ENCODE measurements at regions not wholly inside any gene's neighbourhood (a gene's known extent, or its start where the extent isn't known, plus 50 kb on each side); places are given as distances from the start of the nearest gene placed in this dataset.
"Not testable (repeated sequence)": the region's sequence is repeated elsewhere in the genome, so short reads cannot be mapped to it uniquely, and the experiment has no call there.

DNA sequence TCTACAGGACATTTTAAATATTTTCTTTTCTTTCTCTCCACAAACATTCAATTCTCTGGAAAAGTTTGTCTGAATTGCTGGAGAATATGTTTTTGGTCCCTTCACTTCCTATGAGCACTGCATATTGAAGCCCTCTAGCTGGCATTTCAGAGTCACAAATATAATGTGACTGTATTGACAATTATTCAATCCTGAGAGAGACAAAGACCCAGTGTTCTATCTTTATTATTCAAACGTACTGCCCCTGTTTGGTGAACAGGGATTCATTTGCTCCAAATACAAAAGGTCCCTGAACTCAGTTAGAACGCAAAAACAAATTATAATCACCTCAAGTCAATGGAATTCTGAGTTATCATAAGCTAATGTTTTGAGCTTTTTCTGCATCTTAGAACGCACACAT lies 173.1 kb upstream of the CDIN1 start:
- DNase-seq: no peak

DNA sequence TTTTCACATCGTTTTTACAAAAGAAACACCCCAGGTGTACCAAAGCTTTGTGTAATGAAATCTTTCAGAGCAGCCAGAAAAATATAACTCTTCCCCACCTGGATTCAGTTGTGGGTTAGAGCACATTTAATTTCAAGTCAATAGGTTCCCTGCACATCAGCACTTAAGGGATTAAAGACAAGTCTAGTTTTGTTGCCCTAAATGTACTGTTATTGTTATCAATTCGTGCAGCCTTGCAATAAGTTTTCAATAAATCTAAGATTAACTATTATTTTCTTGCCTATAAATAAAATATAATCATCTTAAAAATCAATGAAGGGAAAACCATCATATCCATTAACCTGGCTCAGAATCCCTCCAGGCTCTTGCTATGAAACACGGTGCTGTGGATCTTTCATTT lies 172.5 kb upstream of the CDIN1 start:
- DNase-seq: no peak

DNA sequence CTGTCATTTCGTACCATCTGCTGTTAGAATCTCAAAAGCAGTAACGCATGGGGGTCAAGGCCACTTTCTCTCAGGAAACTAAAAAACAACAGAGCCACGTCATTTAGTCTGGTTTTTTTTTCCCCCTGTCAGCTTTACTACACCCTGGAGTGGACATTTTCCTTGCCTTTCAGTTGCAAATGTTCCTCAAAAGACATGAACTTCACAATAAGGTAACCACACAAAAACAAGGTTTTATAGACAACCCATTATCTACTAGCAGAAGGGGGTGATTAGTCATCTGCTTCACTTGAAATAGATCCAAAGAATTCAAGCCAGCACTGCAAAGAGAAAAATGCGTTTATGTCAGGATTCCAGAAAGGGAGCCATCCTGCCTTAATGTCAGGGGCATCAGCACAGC lies 171.8 kb upstream of the CDIN1 start:
- no peak for DNase-seq

DNA sequence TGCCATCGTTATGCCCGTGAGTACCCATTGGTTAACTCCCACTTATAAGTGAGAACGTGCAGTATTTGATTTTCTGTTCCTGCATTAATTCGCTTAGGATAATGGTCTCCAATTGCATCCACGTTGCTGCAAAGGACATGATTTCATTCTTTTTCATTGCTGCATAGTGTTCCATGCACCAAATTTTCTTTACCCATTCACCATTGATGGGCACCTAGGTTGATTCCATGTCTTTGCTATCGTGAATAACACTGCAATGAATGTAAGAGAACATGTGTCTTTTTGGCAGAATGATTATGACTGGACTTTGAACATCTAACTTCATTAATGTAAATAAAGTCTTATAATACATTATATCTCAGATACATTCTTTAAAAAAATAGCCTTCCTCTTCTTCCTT lies 169.6 kb upstream of the CDIN1 start:
- no peak for DNase-seq

DNA sequence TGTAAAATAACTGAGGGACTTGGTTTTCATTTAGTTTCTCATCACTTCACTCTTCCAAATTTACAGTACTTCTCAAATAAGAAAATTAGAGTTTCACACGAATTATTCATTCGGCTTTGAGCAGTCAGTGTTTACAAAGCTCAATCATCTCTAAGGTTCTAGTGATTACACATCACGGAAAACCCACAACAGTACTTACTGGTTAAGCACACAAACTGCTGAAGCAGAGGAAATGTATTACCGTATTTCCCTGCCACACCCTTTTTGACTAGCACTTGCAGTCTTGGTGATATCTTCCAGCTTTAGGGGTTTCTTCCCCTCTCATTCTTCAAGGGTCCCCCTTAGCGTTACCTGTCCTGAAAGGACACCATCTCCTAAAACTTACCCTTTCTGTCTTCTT lies 164.8 kb upstream of the CDIN1 start:
- DNase-seq: no peak

DNA sequence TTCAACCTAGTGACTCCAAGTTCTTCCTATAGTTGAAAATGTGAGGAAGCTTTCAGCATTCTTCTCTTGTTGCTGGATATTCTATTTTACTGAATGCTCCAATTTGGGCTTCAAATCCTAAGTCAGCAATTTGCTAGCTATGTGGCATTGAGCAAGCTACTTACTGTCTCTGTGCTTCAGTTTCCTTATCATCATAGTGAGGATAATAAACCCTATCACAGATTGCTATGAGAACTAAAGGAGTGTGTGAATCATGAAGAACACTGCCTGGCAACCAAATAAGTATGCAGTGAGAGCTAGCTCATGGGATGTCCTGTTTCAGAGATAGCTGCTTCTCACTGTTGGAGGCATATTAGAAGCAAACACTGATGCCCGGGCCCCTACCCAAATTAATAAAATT lies 163.8 kb upstream of the CDIN1 start:
- no peak for DNase-seq

DNA sequence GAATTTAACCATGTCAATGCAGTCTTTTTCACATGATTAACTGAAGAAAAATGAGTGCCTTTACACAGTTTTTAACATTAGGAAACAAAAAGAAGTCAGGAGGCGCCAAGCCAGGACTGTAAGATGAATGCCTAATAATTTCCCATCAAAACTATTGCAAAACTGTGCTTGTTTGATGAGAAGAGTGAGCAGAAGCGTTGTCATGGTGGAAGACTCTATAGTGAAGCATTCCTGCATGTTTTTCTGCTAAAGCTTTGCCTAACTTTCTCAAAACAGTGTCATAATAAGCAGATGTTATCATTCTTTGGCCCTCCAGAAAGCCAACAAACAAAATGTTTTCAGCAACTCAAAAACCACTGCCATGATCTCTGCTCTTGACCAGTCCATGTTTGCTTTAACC lies 156.8 kb upstream of the CDIN1 start:
- no peak for DNase-seq

DNA sequence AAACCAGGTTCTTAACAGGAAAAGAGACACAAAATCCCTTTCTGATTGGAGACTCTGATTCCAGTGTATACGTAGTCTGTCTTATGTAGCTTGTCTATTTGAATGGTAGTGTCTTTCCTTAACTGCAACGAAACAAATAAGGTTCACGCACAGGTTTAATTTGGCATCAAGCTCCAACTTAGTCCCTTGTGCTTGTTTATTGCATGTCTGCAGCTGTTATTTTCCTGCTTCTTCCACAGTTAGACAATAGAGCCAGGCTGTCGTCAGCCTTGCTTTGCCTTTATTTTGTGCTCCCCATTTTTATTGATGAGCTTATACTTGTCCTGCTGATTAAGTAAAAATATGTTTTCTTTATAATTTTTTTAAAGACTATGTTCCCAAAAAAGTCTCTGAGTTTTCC lies 152.7 kb upstream of the CDIN1 start:
- DNase-seq: no peak

DNA sequence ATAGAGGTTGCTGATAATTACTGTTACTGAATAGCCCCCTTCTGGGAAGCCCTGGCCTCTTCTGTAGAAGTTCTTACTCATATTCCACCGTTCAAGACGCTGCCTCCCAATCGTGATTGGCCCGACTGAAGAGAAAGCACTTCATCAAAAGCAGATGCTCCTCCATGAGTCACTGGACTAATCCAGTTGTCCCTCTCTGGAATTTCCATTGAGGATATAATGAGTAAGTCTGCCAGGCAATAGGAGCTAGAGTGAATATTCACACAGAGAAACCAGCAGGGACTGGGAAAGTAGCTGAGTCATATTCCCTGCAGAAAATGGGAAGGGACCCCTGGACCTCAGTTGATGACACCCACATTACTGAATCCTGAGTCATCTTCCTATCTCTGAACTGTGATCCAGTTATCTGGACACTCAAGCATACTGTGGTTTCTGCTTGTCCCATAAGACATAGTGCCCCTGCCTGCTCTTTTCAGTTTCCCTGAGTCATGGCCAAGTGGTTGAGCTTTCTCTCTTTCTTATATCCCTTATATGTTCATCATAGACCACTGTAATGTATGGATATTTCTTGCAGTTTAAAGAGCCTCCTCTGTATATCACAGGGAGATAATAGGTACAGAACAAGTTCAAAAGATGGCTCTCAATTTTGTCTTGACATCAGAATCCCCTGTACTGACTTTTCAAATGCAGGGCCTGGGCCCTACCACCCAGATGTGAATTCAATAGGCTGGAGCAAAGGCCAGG lies 151.2 kb upstream of the CDIN1 start:
- DNase-seq: no peak

DNA sequence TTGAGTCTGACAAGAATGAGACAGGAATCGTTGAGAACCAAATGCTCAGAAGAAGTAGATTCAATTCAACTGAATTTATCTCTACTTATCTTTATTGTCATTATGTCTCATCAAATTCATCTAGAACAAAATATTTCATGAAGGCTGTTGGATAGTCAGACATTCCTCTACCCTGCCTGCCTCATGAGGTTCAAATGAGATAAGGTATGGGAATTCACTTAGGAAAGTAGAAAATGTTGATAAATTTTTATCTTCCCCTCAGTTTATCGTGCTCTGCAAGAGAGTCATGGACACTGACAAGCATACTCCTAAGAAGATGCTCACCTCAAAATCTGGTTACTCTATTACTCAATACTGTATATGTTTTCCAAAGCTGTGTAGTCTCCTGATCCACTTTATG lies 149.7 kb upstream of the CDIN1 start:
- DNase-seq: no peak

DNA sequence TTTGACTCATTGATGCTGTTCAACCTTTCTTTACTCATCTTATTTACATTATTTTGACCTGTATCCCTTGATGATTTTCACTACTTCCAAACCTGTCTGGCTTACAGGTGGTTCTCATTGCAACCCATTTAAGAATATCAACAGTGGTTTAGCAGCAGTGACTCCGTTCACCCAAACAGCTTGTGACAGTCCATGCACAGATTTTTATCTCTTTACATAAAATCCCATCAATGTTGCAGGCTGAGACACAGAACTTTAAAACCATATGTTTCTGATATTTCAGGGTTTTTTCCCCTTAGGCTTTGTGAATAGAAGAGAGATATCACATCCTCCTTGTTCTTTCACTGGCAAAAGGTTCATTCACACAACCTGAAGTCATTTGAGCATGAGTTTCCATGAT lies 149.1 kb upstream of the CDIN1 start:
- no peak for DNase-seq

DNA sequence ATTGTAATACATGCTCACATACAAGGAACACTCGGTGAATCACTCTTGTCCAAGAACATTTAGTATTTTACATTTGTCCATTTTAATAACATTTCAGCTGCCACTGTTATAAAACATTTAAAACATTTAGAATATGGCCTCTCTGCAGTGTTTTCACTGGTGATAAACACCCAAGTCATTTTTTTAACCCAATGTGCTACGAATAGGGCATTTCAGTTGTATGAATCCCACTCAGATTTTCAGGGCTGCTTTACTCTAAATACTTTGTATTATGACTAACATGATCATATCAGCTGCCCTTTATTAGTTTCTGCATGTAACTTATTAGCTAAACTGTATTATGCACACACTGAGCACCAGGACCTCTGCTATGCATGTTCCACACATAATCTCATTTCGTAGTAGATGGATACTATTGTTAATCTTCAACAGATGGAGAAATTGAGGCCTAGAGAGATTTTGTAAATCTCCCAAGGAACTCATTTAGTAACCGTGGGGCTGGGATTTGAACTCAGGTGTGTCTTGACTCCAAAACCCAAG lies 148.6 kb upstream of the CDIN1 start:
- no peak for DNase-seq

DNA sequence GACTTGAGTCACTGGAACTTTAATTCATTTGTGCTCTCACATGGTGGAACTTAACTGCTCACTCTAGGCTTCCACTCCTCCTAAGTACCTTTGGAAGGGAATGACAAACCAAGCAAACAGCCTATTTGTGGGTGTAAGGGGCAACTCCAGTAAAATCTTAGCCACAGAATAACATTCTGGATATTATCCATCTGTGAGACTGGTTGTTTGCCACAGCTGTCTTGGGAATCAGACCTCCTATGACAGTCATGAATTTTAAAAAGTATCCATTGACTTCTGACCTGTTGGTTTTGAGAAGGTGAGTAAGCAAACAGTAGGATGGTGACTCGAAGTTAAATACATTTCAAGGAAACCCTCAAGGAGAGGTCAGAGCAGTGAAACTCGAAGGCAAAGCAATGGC lies 147.3 kb upstream of the CDIN1 start:
- no peak for DNase-seq

DNA sequence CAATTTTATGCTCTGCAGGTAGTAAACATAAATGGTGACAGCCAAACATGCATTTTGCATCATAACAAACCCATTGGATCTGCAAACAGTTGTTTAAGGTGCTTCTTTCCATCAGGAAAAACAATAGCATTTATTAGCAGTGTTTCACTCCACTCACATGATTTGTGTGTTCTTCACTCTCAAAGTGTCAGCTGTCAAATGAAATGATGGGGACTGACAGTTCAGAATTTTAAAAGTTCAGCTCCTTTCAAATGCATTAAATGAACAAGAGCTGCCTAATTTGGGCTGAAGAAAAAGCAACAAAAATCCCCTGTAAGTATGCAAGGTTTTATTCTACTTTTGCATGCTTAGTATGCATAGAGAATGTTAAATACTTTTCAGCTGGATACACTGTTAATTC lies 145.2 kb upstream of the CDIN1 start:
- no peak for DNase-seq

DNA sequence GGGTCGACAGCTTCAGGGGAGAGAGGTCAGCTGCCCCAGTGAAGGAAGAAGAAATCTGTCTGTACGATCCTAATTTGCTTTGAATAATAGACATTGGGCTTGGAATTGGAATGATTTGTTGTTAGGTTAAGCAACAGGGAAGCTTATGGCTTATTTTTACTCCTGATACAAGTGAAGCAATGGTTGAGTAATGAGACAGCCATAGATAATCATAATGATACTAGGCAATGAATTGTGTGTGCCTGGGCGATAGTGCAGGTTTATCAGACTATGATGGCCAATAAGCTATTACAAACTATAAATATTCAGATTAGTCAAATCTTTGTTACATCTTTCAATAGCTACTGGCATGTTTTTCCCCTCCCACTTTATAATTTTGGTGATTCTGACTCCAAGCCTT lies 140.9 kb upstream of the CDIN1 start:
- DNase-seq: no peak

DNA sequence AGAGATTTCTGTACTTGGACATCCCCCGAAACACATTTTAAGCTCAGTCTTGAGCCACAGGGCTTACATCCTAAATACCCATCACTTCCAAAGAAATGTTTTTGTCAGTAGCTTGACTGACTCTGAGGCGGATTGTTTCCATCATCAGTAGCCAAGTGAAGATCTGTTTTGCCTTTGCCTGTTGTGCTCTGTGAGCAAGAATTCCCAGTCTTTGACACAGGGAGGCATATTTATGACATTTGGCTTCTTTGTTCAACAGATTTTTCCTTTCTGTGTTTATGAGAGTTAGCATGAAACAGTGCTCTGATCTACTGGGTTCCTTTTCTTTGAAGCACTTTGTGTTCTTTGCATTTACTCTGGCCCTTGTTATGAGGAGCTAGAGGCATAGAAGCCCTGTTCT lies 132.1 kb upstream of the CDIN1 start:
- no peak for DNase-seq

DNA sequence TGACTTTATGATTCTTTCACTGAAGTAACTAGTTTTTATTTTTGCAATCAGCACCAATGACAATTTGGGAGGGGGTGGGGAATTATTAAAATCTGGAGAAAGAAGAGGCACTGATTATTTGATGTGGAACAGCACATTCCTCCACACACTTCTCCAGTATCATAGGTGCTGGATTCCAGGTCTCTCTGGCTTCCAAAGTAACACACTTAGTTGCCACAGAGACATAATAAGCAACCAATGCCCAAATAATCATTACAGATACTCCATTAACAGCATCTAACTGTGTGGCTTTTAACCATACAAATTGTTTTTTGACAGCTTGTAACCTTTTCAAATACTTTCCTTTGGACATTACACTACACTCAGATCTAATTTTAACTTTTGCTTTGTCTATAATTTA lies 131.0 kb upstream of the CDIN1 start:
- no peak for DNase-seq

DNA sequence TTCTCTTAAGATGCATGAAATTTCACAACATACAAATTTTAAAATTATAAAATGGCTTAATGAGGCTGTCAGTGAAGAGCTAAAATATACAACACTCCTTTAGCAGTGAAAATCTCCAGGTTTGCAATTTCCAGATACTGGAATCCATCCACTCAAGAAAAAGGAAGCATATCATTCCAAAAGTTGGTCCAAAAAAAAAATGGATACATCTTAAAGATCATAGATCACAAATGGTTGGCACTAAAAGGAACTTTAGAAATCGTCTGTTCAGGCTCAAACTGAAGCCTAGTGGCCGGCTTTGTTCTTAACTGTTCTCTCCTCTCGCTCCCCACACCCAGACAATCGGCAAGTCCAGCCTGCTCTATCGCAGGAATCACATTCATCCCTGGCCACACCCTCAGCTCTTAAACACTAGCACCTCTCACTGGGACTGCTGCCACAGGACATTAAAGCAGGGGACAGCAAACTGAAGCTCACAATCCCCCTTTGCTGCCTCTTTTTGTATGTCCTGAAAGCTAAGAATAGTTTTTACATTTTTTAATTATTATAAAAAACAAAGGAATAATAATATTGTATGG lies 130.3 kb upstream of the CDIN1 start:
- DNase-seq: no peak

DNA sequence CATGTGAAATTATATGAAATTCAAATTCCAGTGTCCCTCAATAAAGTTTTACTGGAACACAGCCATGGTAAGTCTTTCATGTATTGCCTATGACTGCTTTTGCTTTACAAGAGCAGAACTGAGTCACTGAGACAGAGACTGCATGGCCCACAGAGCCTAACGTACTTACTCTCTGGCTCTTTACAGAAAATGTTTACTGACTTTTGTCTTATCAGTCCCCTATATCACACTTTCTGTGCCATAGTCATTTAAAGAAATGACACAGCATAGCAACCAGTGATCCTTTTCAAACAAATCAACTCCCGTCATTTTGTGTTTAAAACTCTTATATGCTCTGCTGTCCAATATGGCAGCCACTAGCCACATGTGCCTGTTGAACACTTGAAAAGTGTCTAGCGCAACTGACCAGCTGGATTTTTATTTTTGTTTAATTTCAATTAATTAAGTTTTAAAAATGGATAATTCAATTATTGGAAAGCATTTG lies 129.7 kb upstream of the CDIN1 start:
- no peak for DNase-seq

DNA sequence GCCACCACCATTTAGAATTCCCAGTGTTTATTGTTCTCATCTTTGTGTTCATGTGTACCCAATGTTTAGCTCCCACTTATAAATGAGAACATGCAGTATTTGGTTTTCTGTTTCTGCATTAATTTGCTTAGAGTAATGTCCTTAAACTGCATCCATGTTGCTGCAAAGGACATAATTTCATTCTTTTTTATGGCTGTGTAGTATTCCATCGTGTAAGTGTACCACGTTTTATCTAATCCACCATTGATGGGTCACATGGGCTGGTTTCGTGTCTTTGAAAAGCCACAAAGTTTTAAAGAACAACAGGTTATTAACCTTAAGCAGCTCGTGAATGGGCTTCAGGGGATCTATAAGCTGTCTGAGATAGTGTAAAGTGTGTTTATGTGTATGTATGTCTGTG lies 125.2 kb upstream of the CDIN1 start:
- DNase-seq: not testable (repeated sequence)

DNA sequence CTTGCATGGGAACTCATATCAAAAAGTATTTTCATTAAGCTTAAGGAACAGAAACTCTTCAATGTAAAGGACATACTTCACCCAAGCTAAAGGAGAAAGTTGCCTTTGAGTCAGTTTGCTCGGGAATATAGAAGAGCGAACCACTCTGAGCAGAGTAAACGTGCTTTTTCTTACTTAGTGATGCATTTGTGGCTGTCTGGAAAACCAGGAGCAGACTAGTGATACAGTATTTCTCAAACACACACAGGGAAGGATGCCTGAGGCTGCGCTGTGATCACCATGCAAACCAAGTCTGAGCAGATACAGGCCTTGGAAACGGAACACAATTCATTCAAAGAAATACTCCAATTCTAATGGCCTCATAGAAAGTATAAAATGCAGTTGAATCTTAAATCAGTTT lies 121.0 kb upstream of the CDIN1 start:
- DNase-seq: no peak

DNA sequence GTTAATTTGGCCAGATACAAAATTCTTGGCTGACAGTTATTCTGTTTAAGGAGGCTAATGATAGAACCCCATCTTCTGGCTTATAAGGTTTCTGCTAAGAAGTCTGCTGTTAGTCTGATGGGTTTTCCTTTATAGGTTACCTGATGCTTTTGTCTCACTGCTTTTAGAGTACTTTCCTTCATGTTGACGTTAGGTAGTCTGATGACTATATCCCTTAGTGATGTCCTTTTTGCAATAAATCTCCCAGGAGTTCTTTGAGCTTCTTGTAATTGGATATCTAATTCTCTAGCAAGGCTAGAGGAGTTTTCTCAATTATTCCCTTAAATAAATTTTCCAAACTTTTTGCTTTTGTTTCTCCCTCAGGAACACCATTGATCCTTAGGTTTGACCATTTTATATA lies 114.1 kb upstream of the CDIN1 start:
- no peak for DNase-seq

DNA sequence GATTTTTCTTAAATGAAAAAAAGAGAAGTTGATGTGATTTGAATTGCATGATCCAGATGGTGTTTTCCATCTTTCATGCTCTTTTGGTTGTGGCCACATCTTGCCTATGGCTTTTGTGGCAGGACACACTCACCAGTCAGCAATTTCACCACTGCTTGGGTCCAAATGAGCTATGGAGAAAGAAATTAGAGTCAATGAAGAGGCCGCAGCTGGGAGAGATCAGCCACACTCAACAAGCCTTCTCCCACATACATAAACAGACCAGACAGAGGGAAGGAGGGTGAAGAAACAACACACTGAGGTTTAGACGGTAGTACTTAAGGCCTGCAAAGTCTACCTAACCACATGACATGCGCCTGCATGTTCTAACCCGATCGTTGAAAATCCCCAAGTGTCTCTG lies 110.7 kb upstream of the CDIN1 start:
- peak; percentile 12 for DNase-seq

DNA sequence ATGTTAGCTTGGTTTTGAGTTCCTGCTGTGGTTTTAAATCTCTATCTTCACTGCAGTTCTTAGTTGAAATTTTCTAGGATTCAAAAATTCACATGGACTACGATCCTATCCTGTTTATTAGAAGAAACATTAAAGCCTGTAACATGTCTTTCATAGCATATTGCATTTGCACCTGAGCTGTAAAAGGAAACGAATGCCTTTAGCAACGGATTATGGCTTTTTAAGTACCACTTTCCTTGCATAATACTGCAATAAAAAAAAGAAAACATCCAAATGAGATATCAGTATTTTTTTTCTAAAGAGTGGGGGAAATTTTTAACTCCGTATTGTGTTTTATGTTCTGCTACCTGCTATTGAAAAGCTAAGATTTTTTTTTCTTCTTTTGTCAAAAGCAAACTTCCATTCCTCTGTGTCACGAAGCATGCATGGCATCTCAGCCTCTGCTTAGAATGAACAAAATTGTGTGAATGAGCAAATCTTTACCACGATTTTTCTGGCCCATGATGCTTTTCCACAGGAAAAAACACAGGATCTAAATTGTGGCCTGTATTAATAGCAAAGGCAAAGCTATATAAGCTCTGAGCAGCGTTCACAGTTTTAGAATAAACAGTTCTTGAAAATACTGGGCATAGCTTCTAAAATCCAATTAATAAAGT lies 110.0 kb upstream of the CDIN1 start:
- DNase-seq: no peak
